AG09319 (cell line): ENCODE measurements at regions not wholly inside any gene's neighbourhood (a gene's known extent, or its start where the extent isn't known, plus 50 kb on each side); places are given as distances from the start of the nearest gene placed in this dataset.

Experiments
- DNase-seq: peaks from one replicate; pipeline ENCODE4 v3.0.0-alpha.2; 2010; ENCODE audit warnings: low read depth; ENCODE audit errors: extremely low read depth
- CTCF ChIP-seq: IDR thresholded peaks from 2 replicates; pipeline ENCODE4 v1.5.1; 2011; ENCODE audit warnings: low read depth, mild to moderate bottlenecking, inconsistent platforms, low read length, moderate library complexity

GRCh38 chr13:30051531-30052060 is 201.2 kb upstream of the UBL3 start:
- TF ChIP-seq CTCF, result no peak
- no peak for DNase-seq

- DNase-seq, result no peak
Observed at GRCh38 chr13:30049692-30050091, 199.3 kb upstream of the UBL3 start.

GRCh38 chr13:30047154-30047874 is 196.9 kb upstream of the UBL3 start:
- no peak for TF ChIP-seq CTCF
- no peak for DNase-seq

More at GRCh38 chr13:30049692-30050091, 199.3 kb upstream of the UBL3 start:
- no peak for TF ChIP-seq CTCF

- no peak for TF ChIP-seq CTCF
- no peak for DNase-seq
Observed at GRCh38 chr13:30045916-30046704, 195.7 kb upstream of the UBL3 start.

- no peak for TF ChIP-seq CTCF
- no peak for DNase-seq
Observed at GRCh38 chr13:30044932-30045331, 194.5 kb upstream of the UBL3 start.

GRCh38 chr13:30043631-30043925 is 193.2 kb upstream of the UBL3 start:
- no peak for TF ChIP-seq CTCF
- DNase-seq, result no peak
